ENCODE measurements at regions not wholly inside any gene's neighbourhood (a gene's known extent, or its start where the extent isn't known, plus 50 kb on each side); places are given as distances from the start of the nearest gene placed in this dataset.

DNA sequence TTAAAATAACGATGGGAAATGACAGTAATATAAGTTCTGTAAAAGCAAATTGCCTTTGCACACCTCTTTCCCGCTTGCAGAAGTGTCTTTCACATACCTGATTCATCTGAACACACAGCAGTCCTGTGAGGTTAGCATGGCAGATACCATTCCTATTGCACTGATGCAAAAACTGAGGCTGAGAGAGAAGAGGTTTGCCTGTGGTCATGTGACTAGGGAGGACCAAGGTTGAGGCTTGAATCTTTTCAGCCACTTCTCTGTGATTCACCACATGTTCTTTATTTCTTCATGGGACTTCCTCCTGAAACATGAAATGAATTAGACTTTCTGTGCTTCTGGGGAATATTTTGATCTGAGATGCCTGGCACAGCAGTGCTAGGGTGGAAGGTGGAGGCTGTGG, 92.9 kb downstream of the VEGFA start:
- no peak for TF ChIP-seq CTCF (IDR thresholded peaks at IDR 0.05; ENCODE audit: insufficient read depth, low read length, poor library complexity, severe bottlenecking)
- no peak for TF ChIP-seq EZH2phosphoT487 (conservative IDR thresholded peaks at IDR 0.05; ENCODE audit: low read length)

All from SU-DHL-6 (cell line).